Activated T-cell treated with anti-CD3 and anti-CD28 coated beads for 24 hours (primary cell): ENCODE measurements at regions not wholly inside any gene's neighbourhood (a gene's known extent, or its start where the extent isn't known, plus 50 kb on each side); places are given as distances from the start of the nearest gene placed in this dataset.
A peak's percentile ranks its signal among the peaks of the same experiment; 100 is the strongest.

Source experiments
- DNase-seq: peaks from one replicate; pipeline ENCODE4 v3.0.0-alpha.2; 2020; ENCODE audit warnings: low read depth

DNA sequence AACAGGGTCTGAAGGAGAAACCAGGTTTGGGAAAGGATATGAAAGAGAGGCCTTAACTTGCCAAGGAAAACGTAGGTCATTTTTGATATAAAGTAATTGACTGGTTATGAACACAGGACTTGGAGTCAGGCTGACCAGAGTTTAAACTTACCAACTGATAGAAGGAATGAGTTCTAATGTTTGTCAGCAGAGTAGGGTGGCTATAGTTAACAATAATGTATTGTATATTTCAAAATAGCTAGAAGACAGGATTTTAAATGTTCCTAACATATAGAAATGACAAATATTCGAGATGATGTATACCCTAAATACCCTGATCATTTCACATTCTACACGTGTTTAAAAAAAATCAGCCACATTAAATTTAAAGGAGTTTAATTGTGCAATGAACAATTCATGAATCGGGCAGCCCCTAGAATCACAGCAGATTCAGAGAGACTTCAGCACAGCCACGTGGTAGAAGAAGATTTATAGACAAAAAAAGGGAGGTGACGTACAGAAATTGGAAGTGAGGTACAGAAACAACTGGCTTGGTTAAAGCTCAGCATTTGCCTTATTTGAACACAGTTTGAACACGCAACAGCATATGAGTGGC lies 52.5 kb upstream of the PLEKHG7 start:
- no peak for DNase-seq

- peak; percentile 60 for DNase-seq
Observed at GRCh38 chr12:92649511-92650227, 53.1 kb upstream of the PLEKHG7 start.

GRCh38 chr12:92648242-92649031 lies 54.4 kb upstream of the PLEKHG7 start:
- DNase-seq: no peak

- no peak for DNase-seq
Observed at GRCh38 chr12:92641291-92641690, 61.5 kb upstream of the PLEKHG7 start.

DNA sequence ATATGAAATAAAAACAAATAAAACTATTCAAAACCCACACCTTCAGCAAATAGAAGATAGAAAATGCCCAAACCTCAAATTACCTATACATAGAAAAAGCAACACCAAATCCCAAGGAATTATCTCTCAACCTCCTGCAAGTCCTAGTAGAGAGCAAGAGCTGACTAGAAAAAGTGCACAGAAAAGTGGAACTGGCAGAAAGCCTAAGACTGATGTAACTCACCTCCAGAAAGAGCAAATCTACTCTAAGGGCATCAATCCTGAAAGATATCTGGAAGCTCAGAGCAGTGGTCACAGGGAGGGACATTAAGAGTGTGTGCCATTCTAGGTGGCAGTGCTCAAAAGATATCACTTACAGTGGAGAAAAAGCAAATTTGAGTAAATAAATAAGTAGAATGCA lies 62.1 kb upstream of the PLEKHG7 start:
- DNase-seq: no peak

- no peak for DNase-seq
Observed at GRCh38 chr12:92639017-92639416, 63.8 kb upstream of the PLEKHG7 start.

- DNase-seq: no peak
Observed at GRCh38 chr12:92634730-92635129, 68.1 kb upstream of the PLEKHG7 start.

- DNase-seq: no peak
Observed at GRCh38 chr12:92634202-92634601, 68.6 kb upstream of the PLEKHG7 start.

- no peak for DNase-seq
Observed at GRCh38 chr12:92630968-92631367, 71.8 kb upstream of the PLEKHG7 start.

DNA sequence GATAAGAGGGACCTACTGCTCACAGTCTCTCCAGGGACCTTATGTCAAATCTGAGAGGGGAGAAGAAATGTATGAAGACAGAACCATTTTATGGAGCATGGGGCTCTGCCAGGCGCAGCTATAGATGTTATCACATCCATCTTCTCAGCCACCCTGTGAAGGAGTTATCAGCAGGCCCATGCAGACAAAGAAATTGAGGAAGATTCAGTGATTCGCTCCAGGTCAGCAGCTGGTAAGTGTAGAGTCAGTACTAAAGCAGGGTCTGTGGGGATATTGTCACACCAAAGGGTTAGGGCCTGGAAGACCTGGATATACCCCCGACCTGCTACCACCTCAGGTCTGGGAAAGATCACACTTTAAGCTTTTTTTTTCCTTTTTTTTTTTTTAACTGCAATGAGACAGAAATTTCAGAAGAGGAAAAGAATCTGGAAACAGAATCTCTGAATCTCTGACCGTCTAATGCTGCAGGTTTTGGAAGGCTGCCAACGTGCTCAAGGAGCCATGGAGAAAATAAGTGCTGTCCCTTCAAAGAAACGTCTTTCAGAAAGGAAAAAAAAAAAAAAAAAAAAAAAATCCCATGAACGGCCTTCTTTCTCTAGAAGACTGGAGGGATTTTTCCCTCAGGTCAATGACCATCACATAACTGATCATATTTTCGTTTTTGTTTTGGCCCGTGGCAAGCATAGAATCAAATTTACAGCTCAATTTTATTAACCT lies 73.3 kb upstream of the PLEKHG7 start:
- no peak for DNase-seq

- DNase-seq: no peak
Observed at GRCh38 chr12:92628476-92628875, 74.3 kb upstream of the PLEKHG7 start.

DNA sequence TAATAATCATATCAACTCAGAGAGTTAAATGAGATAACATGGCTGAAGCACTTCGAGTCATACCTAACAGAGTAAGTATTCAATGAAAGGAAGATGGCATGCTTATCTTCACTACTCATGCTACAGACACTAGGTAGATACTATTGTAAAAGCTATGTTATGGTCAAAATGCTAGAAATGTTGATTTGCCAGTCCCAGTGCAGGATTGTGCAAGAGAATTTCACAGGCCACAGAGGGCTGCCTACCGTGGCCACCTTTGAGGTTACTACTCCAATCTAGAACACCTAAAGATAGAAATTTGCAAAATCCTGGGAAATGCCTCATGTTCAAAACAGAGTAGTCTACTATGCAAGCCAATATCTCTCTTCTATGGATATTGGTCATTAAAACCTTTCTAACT lies 75.3 kb upstream of the PLEKHG7 start:
- DNase-seq: no peak

DNA sequence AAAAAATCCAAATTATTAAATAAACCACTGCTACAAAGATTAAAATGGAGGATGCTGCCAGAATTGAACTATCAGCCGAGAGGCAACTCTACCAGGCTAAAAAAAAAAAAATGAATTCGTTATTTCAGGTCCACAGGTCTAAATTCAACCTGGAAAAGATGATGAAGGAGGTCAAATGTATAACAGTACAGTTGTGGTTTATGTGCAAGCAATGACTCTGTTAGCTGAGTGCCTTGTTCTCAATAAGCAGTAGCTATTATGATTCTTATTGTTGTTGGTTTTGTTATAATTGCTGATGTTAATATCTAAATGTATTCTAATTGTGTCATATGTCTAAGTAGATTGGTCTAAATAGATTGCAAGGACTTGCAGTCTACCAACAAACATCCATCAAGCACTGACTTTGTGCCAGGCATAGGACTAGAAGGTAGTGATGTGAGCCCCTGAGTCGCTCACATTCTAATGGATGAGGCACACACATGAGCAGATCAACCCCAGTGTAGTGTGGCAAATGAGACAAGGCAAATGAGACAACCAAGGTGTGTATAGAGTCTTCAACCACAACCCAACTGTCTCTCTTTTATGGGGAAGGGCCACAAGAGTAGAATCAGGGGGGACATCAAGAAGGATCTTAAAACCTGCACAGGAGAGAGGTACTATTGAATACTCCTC lies 77.0 kb upstream of the PLEKHG7 start:
- no peak for DNase-seq

DNA sequence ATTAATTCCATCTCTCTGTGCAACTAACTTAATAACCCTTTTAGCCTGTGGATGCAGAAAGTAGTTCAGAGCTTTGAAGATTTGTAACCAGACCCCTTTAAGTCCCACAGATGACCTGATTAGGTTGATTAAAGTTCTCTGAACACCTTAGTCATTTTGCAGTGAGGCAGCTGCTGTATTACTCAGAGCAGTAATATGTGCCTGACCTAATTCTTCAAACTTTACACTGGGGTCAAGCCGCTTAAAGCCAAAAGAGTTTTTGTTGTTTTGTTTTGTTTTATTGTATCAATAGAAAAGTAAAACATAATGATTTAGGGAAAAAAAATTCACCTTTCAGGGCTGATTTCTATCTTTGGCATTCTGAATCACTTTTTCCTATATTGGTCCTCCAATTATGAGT lies 78.6 kb upstream of the PLEKHG7 start:
- DNase-seq: no peak

DNA sequence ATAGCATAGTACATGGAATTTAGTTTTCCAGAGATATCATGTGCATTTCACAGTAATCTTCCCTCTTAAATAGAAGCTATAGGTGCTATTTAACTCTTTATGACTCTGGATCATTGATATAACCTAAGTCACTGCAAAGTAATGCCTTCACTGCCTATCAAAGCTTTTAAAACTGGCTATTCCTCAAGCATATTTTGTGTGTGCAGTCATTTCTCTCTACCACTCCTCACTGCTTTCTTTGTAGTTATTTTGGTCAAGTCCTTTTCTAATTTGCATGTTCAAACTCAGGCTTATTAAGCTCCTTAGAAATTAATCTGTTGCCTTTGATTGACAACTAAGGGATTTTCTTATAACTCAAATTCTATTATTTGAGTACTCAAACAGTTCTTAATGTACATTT lies 79.4 kb upstream of the PLEKHG7 start:
- no peak for DNase-seq

DNA sequence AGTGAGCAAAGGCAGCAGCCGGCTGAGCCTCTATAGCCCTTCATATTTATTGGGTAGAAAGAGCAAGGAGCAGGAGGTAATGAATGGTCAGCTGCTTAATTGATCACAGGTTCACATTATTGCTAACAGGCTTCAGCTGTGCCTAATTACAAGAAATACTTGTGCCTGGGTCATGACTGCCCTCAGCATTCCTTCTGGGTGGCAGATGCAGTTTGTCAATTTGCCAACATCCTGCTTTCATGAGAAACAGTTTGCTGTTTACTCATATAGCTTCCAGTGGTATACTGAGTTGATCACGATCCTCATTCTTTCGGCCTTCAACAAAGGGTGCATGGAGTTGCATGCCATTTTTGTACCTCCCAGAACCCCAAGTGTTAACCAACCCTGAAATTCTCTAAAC lies 81.0 kb upstream of the PLEKHG7 start:
- no peak for DNase-seq

- DNase-seq: no peak
Observed at GRCh38 chr12:92621312-92621711, 81.5 kb upstream of the PLEKHG7 start.

- no peak for DNase-seq
Observed at GRCh38 chr12:92619730-92620684, 82.8 kb upstream of the PLEKHG7 start.

GRCh38 chr12:92619026-92619425 lies 83.8 kb upstream of the PLEKHG7 start:
- no peak for DNase-seq

- no peak for DNase-seq
Observed at GRCh38 chr12:92615703-92616102, 87.1 kb upstream of the PLEKHG7 start.

DNA sequence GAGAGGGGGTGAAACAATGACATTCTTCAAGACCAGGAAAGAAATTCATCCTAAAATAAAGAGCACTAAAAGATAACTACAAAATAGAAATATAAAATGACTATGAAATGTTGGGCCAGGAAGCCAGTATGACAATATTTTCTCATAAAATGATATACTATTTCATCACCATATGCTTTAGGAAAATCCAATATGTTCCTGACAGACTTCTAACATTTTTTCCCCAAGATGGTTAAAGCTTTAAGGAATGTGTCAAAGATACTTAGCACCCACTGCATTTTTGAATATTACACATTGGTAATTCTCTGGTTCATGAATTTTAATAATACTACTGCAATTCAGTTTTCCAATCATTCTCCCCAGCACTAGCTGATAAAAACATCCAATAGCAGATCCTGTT lies 87.7 kb upstream of the PLEKHG7 start:
- DNase-seq: no peak
